H1 (cell line): ENCODE measurements at regions not wholly inside any gene's neighbourhood (a gene's known extent, or its start where the extent isn't known, plus 50 kb on each side); places are given as distances from the start of the nearest gene placed in this dataset.

ENCODE experiments used
- HDAC2 ChIP-seq, 2 experiments: fragments of 300-600 bp in 1 of 2; sonication (generic) in 1 of 2; IDR thresholded peaks; 2 replicates each; pipeline ENCODE4 v1.6.1; 2011 to 2012; ENCODE audit warnings: low read depth in 2 of 2, low read length in 2 of 2, mild to moderate bottlenecking in 2 of 2, moderate library complexity in 2 of 2, borderline replicate concordance in 1 of 2, inconsistent platforms in 1 of 2
- NRF1 ChIP-seq: IDR thresholded peaks from 2 replicates; pipeline ENCODE4 v1.6.1; 2011; ENCODE audit warnings: mild to moderate bottlenecking, low read depth, low read length, improper control_type of control experiment

DNA sequence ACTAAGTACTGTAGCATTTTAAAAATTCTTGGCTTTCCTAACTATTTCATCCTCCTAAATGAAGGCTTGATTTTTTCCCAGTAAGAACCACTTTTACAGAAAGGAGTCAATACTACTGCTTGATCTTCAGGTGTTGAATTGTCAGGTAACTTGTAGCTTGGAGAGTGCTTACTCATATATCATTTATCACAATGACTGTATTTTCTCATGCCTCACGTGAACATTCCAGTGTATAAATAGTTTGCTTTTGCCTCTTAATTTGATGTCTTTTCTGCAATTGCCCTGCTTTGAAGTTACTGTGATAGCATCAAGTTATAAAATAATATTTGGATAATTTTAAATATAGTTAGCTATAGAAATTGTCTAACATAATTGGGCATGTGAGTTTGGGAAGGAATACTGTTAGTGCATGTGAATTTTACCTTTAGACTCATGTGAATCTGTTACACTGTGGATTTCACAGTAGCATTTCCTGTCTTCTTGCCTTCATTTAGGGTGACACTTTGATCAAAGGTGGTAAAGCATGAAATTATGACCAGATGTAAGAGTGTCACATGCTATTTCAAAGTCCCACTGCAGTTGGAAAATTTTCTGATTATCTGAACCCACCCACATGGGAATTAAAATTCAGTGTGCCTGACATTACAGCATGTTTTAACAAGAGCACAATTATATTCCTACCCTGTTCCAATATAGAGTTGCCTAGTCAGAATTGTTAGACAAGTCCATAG is 962.8 kb downstream of the DNAJB9 start (continued):
- TF ChIP-seq NRF1 (no peak), HDAC2 (IDR thresholded peaks at IDR 0.05; ENCODE audit: borderline replicate concordance in 1 of 2, low read depth in 2 of 2, low read length in 2 of 2) (no peak)
